ENCODE measurements at regions not wholly inside any gene's neighbourhood (a gene's known extent, or its start where the extent isn't known, plus 50 kb on each side); places are given as distances from the start of the nearest gene placed in this dataset.
"Not testable (repeated sequence)": the region's sequence is repeated elsewhere in the genome, so short reads cannot be mapped to it uniquely, and the experiment has no call there.

- TF ChIP-seq CTCF (IDR thresholded peaks at IDR 0.05; ENCODE audit: borderline replicate concordance, extremely low read depth, low read length, poor library complexity, severe bottlenecking); EZH2 (IDR thresholded peaks at IDR 0.05; ENCODE audit: borderline replicate concordance, low read depth, low read length, severe bottlenecking): not testable (repeated sequence)
Measured at GRCh38 chr7:68887116-68887515, 711.2 kb upstream of the AUTS2 start.

Data from DND-41 (cell line).